ENCODE measurements at regions not wholly inside any gene's neighbourhood (a gene's known extent, or its start where the extent isn't known, plus 50 kb on each side); places are given as distances from the start of the nearest gene placed in this dataset.

GRCh38 chr11:82105331-82105998 is 628.2 kb downstream of the FAM181B start:
- TF ChIP-seq EZH2 (IDR thresholded peaks at IDR 0.05; ENCODE audit: borderline replicate concordance, low read length) (no peak), CTCF (IDR thresholded peaks at IDR 0.05; ENCODE audit: low read length) (no peak)

Data from OCI-LY1 (cell line).